ENCODE measurements at regions not wholly inside any gene's neighbourhood (a gene's known extent, or its start where the extent isn't known, plus 50 kb on each side); places are given as distances from the start of the nearest gene placed in this dataset.
"Not testable (repeated sequence)": the region's sequence is repeated elsewhere in the genome, so short reads cannot be mapped to it uniquely, and the experiment has no call there.

DNA sequence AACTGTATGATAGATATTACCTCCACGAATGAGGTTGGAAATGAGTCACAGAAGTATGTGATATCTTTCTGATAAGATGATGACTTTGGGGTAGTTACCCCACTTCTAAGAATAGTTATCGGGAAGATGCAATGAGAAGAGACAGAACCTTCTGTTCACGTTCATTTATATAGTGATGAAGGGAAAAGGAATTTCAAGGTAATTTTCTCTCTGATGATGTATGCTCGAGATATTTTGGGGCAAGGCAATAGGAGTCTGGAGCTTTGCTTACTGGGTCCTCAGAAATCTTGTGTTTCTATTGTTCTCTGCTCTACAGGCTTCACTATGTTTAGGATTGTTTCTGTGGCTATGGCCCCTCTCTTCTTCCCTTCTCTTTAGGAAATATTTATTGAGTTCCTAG, 1389.6 kb downstream of the CDH8 start:
- TF ChIP-seq, protein P1, sequence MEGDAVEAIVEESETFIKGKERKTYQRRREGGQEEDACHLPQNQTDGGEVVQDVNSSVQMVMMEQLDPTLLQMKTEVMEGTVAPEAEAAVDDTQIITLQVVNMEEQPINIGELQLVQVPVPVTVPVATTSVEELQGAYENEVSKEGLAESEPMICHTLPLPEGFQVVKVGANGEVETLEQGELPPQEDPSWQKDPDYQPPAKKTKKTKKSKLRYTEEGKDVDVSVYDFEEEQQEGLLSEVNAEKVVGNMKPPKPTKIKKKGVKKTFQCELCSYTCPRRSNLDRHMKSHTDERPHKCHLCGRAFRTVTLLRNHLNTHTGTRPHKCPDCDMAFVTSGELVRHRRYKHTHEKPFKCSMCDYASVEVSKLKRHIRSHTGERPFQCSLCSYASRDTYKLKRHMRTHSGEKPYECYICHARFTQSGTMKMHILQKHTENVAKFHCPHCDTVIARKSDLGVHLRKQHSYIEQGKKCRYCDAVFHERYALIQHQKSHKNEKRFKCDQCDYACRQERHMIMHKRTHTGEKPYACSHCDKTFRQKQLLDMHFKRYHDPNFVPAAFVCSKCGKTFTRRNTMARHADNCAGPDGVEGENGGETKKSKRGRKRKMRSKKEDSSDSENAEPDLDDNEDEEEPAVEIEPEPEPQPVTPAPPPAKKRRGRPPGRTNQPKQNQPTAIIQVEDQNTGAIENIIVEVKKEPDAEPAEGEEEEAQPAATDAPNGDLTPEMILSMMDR (conservative IDR thresholded peaks at IDR 0.05; ENCODE audit: low read length), result no peak

DNA sequence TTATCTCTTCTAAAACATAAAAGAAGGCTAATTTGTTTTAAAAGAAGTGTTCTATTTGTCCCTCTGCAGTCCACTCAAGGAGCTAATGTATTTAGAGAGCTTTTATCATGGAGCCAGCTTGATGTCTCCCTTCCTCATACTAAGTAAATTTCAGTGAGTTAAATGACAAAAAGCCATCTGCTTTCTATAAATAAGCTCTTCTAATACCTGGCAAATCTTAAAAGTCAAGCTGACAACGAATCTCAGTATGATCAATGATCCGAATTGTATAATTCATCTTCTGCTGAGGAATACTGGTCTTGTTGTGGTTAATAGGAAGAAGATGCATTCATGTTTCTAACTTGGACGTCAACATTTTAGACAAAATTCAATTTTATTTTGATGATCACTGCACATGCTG, 1390.7 kb downstream of the CDH8 start:
- no peak for DNase-seq (ENCODE audit: low read depth)
- H3K4me3 ChIP-seq (ENCODE audit: low read length), result no peak overlapping the region
- TF ChIP-seq, protein P1 (conservative IDR thresholded peaks at IDR 0.05; ENCODE audit: low read length), result no peak

More for the DNA sequence above, 1389.6 kb downstream of the CDH8 start:
- no peak for DNase-seq (ENCODE audit: low read depth)
- H3K4me3 ChIP-seq (ENCODE audit: low read length), result no peak overlapping the region

DNA sequence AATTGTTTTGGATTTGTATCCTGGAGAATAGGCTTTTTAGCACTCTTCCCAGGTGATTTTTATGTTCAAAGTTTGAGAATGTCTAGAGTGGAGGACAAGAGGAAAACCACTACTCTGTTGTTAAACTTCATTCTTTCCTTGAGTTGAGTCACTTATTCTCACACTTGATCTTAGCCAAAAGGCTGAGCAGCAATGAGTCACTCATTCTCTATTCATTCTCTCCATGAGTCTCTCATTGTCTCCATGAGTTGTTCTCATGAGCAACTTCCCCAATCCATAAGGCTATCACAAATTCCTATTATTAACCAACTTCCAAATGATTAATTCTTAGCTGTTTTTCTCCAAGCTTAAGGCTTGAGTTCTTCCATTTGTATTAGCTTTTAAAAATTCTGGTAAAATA, 1393.3 kb downstream of the CDH8 start:
- TF ChIP-seq, protein P1 (conservative IDR thresholded peaks at IDR 0.05; ENCODE audit: low read length), result no peak
- H3K4me3 ChIP-seq (ENCODE audit: low read length), result no peak overlapping the region
- peak; percentile 53 for DNase-seq (ENCODE audit: low read depth)

DNA sequence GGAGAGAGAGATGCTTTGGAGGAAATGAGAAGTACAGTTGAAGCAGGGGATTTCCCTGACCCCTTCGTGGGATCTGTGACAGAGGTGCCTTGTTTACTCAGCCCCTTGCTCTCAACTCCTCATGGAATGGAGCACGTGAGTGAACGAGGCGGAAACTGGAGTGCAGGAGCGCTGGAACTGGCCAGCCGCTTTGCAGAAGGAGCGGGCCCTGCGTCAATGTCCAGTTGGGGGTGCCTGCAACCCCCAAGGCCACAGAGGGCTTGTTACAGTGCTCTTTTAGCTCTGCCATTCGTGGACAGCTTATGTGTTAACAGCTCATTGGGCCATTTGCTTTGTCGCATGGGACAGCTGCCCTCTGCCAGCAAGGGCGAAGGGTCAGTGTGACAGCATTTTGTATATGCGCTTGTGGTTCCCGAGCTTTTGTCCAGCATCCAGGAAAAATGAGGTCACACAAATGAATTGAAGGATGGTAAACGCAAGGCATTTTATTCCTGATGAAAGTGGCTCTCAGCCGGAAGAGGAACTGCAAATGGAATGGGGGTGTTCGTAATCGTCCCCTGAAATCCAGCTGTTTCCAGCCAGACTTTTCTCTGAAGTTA, 1395.1 kb downstream of the CDH8 start:
- TF ChIP-seq, protein P1 (conservative IDR thresholded peaks at IDR 0.05; ENCODE audit: low read length), result no peak
- no peak overlapping the region for H3K4me3 ChIP-seq (ENCODE audit: low read length)
- DNase-seq (ENCODE audit: low read depth), result no peak

DNA sequence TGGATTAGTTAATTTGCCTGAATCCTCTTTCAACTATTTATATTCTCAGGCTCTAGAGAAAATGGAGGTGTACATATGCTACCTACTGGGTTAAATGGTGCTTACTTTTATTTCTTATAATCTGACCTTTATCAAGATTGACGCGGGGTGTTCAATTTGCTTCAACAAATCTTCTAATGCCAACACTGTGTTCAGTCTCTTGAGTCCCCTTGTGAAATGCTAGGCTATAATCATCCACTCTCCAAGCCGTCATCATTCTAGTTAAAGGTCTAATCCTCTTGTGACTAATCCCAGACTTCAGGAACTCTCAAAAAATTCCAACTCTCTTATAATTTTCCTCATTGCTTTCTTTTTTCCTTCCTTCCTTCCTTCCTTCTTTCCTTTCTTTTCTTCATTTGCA, 1396.2 kb downstream of the CDH8 start:
- no peak overlapping the region for H3K4me3 ChIP-seq (ENCODE audit: low read length)
- TF ChIP-seq, protein P1 (conservative IDR thresholded peaks at IDR 0.05; ENCODE audit: low read length), result no peak

DNA sequence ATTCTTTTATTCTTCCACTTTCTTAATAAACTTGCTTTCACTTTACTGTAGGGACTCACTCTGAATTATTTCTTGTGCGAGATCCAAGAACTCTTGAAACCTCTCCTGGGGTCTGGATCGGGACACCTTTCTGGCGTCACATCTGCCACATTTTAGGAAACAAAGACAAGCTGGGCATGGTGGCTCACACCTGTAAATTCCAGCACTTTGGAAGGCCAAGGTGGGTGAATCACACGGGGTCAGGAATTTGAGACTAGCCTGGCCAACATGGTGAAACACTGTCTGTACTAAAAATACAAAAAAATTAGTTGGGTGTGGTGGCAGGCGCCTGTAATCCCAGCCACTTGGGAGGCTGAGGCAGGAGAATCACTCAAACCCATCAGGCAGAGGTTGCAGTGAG, 1399.6 kb downstream of the CDH8 start:
- not testable (repeated sequence) for DNase-seq (ENCODE audit: low read depth); H3K4me3 ChIP-seq (ENCODE audit: low read length)

More for the DNA sequence above, 1396.2 kb downstream of the CDH8 start:
- DNase-seq (ENCODE audit: low read depth), result no peak

GRCh38 chr16:60636117-60636516, 1400.1 kb downstream of the CDH8 start:
- no peak overlapping the region for H3K4me3 ChIP-seq (ENCODE audit: low read length)
- TF ChIP-seq, protein P1 (conservative IDR thresholded peaks at IDR 0.05; ENCODE audit: low read length), result no peak
- no peak for DNase-seq (ENCODE audit: low read depth)

DNA sequence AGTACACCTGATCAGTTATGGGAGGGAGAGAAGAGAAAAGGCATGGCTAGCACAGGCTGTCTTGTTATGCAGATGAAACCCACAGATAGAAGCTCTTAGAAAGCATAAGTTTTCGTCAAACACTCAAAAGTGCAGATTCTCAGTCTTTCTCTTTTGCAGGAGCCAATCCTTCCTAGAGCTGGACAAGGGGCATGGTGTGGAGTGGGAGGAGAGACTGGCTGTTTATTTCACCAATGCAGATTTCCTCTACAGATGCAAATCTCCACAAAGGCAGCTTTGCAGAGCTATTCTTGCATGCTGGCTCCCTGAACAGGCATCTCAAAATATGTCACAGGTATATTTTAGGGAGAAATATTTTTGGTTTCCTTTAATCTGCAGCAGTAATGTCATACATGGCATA, 1400.7 kb downstream of the CDH8 start:
- TF ChIP-seq, protein P1 (conservative IDR thresholded peaks at IDR 0.05; ENCODE audit: low read length), result no peak
- H3K4me3 ChIP-seq (ENCODE audit: low read length), result no peak overlapping the region
- DNase-seq (ENCODE audit: low read depth), result no peak

All from AG10803 (cell line).